ENCODE measurements at regions not wholly inside any gene's neighbourhood (a gene's known extent, or its start where the extent isn't known, plus 50 kb on each side); places are given as distances from the start of the nearest gene placed in this dataset.

- TF ChIP-seq, protein P1, sequence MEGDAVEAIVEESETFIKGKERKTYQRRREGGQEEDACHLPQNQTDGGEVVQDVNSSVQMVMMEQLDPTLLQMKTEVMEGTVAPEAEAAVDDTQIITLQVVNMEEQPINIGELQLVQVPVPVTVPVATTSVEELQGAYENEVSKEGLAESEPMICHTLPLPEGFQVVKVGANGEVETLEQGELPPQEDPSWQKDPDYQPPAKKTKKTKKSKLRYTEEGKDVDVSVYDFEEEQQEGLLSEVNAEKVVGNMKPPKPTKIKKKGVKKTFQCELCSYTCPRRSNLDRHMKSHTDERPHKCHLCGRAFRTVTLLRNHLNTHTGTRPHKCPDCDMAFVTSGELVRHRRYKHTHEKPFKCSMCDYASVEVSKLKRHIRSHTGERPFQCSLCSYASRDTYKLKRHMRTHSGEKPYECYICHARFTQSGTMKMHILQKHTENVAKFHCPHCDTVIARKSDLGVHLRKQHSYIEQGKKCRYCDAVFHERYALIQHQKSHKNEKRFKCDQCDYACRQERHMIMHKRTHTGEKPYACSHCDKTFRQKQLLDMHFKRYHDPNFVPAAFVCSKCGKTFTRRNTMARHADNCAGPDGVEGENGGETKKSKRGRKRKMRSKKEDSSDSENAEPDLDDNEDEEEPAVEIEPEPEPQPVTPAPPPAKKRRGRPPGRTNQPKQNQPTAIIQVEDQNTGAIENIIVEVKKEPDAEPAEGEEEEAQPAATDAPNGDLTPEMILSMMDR (conservative IDR thresholded peaks at IDR 0.05; ENCODE audit: low read length) = no peak
- no peak for TF ChIP-seq EZH2phosphoT487 (IDR thresholded peaks at IDR 0.05; ENCODE audit: borderline replicate concordance, low read depth, low read length)
These were observed 254.1 kb upstream of the IGFBP3 start for GRCh38 chr7:46175221-46175620.
